Sigmoid colon (tissue), 4 donors: ENCODE measurements at regions not wholly inside any gene's neighbourhood (a gene's known extent, or its start where the extent isn't known, plus 50 kb on each side); places are given as distances from the start of the nearest gene placed in this dataset.

Experiments used
- POLR2A ChIP-seq, 2 donors: fragments of 450-650 bp; IDR thresholded peaks; one replicate each; pipeline ENCODE4 v1.6.1; 2016; ENCODE audit warnings: antibody characterized with exemption in 2 of 2, mild to moderate bottlenecking in 2 of 2, moderate library complexity in 2 of 2
- POLR2AphosphoS5 ChIP-seq, 4 donors: sonication (generic); formaldehyde crosslinking; IDR thresholded peaks; one replicate each; pipeline ENCODE4 v1.6.1; 2017; ENCODE audit warnings: antibody characterized with exemption in 4 of 4
- TF ChIP-seq, protein P1 (sequence below), 4 experiments: fragments of 450-650 bp in 3 of 4; fragments of 200-600 bp in 1 of 4; IDR thresholded peaks; one replicate each; pipeline ENCODE4 v1.5.1; 2016 to 2019; ENCODE audit warnings: antibody characterized with exemption in 4 of 4, mild to moderate bottlenecking in 3 of 4, moderate library complexity in 2 of 4

DNA sequence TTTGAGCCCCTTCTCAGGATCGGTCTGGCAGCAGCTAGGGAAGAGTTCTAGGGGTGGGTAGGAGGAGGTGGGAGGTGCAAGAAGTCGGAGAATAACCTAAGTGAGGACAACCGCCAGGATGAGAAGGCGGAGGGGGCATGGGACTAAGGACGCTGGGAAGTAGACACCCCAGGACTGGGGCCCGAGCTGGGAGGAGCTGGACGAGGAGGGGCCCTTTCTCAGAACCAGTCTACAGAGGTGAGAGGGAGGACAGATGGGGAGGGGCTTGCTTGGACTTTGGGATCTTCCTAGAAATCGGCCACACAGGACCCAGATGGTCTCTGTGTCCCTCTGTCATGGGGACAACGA lies 90.0 kb upstream of the MYL10 start:
- TF ChIP-seq, protein P1, sequence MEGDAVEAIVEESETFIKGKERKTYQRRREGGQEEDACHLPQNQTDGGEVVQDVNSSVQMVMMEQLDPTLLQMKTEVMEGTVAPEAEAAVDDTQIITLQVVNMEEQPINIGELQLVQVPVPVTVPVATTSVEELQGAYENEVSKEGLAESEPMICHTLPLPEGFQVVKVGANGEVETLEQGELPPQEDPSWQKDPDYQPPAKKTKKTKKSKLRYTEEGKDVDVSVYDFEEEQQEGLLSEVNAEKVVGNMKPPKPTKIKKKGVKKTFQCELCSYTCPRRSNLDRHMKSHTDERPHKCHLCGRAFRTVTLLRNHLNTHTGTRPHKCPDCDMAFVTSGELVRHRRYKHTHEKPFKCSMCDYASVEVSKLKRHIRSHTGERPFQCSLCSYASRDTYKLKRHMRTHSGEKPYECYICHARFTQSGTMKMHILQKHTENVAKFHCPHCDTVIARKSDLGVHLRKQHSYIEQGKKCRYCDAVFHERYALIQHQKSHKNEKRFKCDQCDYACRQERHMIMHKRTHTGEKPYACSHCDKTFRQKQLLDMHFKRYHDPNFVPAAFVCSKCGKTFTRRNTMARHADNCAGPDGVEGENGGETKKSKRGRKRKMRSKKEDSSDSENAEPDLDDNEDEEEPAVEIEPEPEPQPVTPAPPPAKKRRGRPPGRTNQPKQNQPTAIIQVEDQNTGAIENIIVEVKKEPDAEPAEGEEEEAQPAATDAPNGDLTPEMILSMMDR (IDR thresholded peaks at IDR 0.05): no peak
- TF ChIP-seq POLR2A (IDR thresholded peaks at IDR 0.05): no peak
- TF ChIP-seq POLR2AphosphoS5 (IDR thresholded peaks at IDR 0.05): no peak
